Sigmoid colon (tissue), 6 donors: ENCODE measurements at regions not wholly inside any gene's neighbourhood (a gene's known extent, or its start where the extent isn't known, plus 50 kb on each side); places are given as distances from the start of the nearest gene placed in this dataset.
A peak's percentile ranks its signal among the peaks of the same experiment; 100 is the strongest.

ENCODE experiments used
- DNase-seq: peaks from one replicate; pipeline ENCODE4 v3.0.0-alpha.2; 2019
- H3K27ac ChIP-seq, 4 donors: fragments of 200-600 bp; sonication (generic); one replicate each; pipeline ENCODE4 v1.5.1; 2016 to 2019; ENCODE audit warnings: mild to moderate bottlenecking in 1 of 4
- H3K27me3 ChIP-seq, 3 donors: fragments of 200-600 bp; sonication (generic); one replicate each; pipeline ENCODE4 v1.5.1; 2019; ENCODE audit warnings: mild to moderate bottlenecking in 1 of 3
- H3K36me3 ChIP-seq, 4 donors: fragments of 200-600 bp; sonication (generic); one replicate each; pipeline ENCODE4 v1.5.1; 2016 to 2019
- H3K4me1 ChIP-seq, 4 donors: fragments of 200-600 bp; sonication (generic); one replicate each; pipeline ENCODE4 v1.5.1; 2017 to 2019
- H3K4me3 ChIP-seq, 4 donors: fragments of 200-600 bp; sonication (generic); one replicate each; pipeline ENCODE4 v1.5.1; 2017 to 2019; ENCODE audit warnings: mild to moderate bottlenecking in 2 of 4, moderate library complexity in 1 of 4
- H3K9me3 ChIP-seq, 4 donors: fragments of 200-600 bp in 3 of 4; sonication (generic) in 3 of 4; one replicate each; pipeline versions ENCODE4 v1.5.1 to v1.6.1; 2013 to 2019
- CTCF ChIP-seq, 4 experiments: fragments of 450-650 bp in 3 of 4; fragments of 200-600 bp in 1 of 4; IDR thresholded peaks; one replicate each; pipeline ENCODE4 v1.5.1; 2016 to 2019; ENCODE audit warnings: antibody characterized with exemption in 4 of 4, mild to moderate bottlenecking in 3 of 4, moderate library complexity in 2 of 4
- EP300 ChIP-seq, 4 donors: sonication (generic); formaldehyde crosslinking; IDR thresholded peaks; one replicate each; pipeline ENCODE4 v1.6.1; 2017; ENCODE audit warnings: antibody characterized with exemption in 4 of 4
- POLR2A ChIP-seq, 2 donors: fragments of 450-650 bp; IDR thresholded peaks; one replicate each; pipeline ENCODE4 v1.6.1; 2016; ENCODE audit warnings: antibody characterized with exemption in 2 of 2, mild to moderate bottlenecking in 2 of 2, moderate library complexity in 2 of 2
- POLR2AphosphoS5 ChIP-seq, 4 donors: sonication (generic); formaldehyde crosslinking; IDR thresholded peaks; one replicate each; pipeline ENCODE4 v1.6.1; 2017; ENCODE audit warnings: antibody characterized with exemption in 4 of 4
- WGBS, 2 donors: extraction: QIAGEN DNeasy Blood & Tissue Kit; methylation state at CpG; one replicate each; pipeline ENCODE4 v1.1.7; 2013; 5-methylcytosine and 5-hydroxymethylcytosine counted together
- intact Hi-C: fragments of 100-400 bp; cut with DNase I; formaldehyde crosslinking; loops from one replicate; pipeline ENCODE4 v1.15.1; 2023
- donor health status: healthy with polysubstance abuse.
- donor health status: healthy.

GRCh38 chr7:32357535-32358277 is 132.5 kb downstream of the LSM5 start:
- intact Hi-C loops: no loop called here

GRCh38 chr7:32347244-32347828 is 142.8 kb downstream of the LSM5 start:
- 87 to 89% methylated on average over 2 of the region's 2 CpGs for WGBS, 2 donors
- no peaks in the 10 kb centered on the region for H3K9me3 ChIP-seq
- no peaks in the 10 kb centered on the region for H3K36me3 ChIP-seq
- intact Hi-C loops: loop anchor here (2.0 kb wide), 1 partner anchor 139 kb away; no protein-coding TSS in a partner anchor
- TF ChIP-seq CTCF (IDR thresholded peaks at IDR 0.05): peak in 3 of 4 experiments; percentile 44 to 63 (median 46)
- no peak for TF ChIP-seq EP300 (IDR thresholded peaks at IDR 0.05)
- TF ChIP-seq POLR2A (IDR thresholded peaks at IDR 0.05): no peak
- H3K27ac ChIP-seq: no peak overlapping the region
- H3K4me1 ChIP-seq: no peaks in the 10 kb centered on the region
- no peaks in the 10 kb centered on the region for H3K27me3 ChIP-seq
- no peak overlapping the region for H3K4me3 ChIP-seq
- no peak for DNase-seq

More at GRCh38 chr7:32357535-32358277, 132.5 kb downstream of the LSM5 start:
- no peaks in the 10 kb centered on the region for H3K4me1 ChIP-seq
- no peak overlapping the region for H3K4me3 ChIP-seq
- no peaks in the 10 kb centered on the region for H3K9me3 ChIP-seq
- no peak for DNase-seq
- TF ChIP-seq POLR2AphosphoS5 (IDR thresholded peaks at IDR 0.05) (no peak), POLR2A (IDR thresholded peaks at IDR 0.05) (no peak), CTCF (IDR thresholded peaks at IDR 0.05) (no peak), EP300 (IDR thresholded peaks at IDR 0.05) (no peak)
- H3K27ac ChIP-seq: no peak overlapping the region
- H3K36me3 ChIP-seq: no peaks in the 10 kb centered on the region
- no peaks in the 10 kb centered on the region for H3K27me3 ChIP-seq
- 32 to 36% methylated on average over 8 of the region's 8 CpGs for WGBS, 2 donors

- H3K36me3 ChIP-seq: no peaks in the 10 kb centered on the region
- no peaks in the 10 kb centered on the region for H3K9me3 ChIP-seq
- H3K4me1 ChIP-seq: no peaks in the 10 kb centered on the region
- no peak overlapping the region for H3K4me3 ChIP-seq
- no peak for DNase-seq
- WGBS, 2 donors: 7 to 59% methylated on average over 1 of the region's 1 CpG
- TF ChIP-seq CTCF (IDR thresholded peaks at IDR 0.05) (no peak), POLR2A (IDR thresholded peaks at IDR 0.05) (no peak), EP300 (IDR thresholded peaks at IDR 0.05) (no peak), POLR2AphosphoS5 (IDR thresholded peaks at IDR 0.05) (no peak)
- intact Hi-C loops: loop anchor here (2.0 kb wide), 1 partner anchor 137 kb away; no protein-coding TSS in a partner anchor
- no peaks in the 10 kb centered on the region for H3K27me3 ChIP-seq
- no peak overlapping the region for H3K27ac ChIP-seq
Observed at GRCh38 chr7:32346253-32346652, 143.9 kb downstream of the LSM5 start.

- intact Hi-C loops: no loop called here
- Histone ChIP-seq H3K9me3 (peaks cover 0 to 1% (median 0%) of the 10 kb centered on the region in 4 donors), H3K4me1 (no peaks in the 10 kb centered on the region), H3K36me3 (no peaks in the 10 kb centered on the region), H3K27me3 (no peaks in the 10 kb centered on the region), H3K4me3 (no peak overlapping the region), H3K27ac (no peak overlapping the region)
- 68 to 71% methylated on average over 2 of the region's 2 CpGs for WGBS, 2 donors
- DNase-seq: no peak
- TF ChIP-seq POLR2AphosphoS5 (IDR thresholded peaks at IDR 0.05) (no peak), POLR2A (IDR thresholded peaks at IDR 0.05) (no peak), CTCF (IDR thresholded peaks at IDR 0.05) (no peak), EP300 (IDR thresholded peaks at IDR 0.05) (no peak)
Observed at GRCh38 chr7:32336726-32337125, 153.5 kb downstream of the LSM5 start.
